ENCODE measurements at regions not wholly inside any gene's neighbourhood (a gene's known extent, or its start where the extent isn't known, plus 50 kb on each side); places are given as distances from the start of the nearest gene placed in this dataset.

DNA sequence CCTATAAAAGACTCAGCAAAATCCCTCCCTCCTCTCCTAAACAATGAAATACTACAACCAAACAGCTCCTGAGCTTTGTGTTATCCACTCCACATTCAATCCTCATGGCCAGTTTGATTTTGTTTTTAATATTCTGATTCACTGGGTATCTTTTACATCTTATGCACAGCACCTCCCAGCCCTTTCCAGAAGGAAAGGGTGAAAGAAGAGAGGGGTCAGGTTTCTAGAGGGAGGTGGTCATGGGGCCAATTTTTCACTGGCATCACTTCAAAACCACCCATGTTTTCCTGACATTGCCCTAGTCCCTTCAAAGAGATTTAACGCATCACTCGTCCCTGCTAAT lies 315.6 kb downstream of the LPIN1 start:
- no peak for DNase-seq

DNA sequence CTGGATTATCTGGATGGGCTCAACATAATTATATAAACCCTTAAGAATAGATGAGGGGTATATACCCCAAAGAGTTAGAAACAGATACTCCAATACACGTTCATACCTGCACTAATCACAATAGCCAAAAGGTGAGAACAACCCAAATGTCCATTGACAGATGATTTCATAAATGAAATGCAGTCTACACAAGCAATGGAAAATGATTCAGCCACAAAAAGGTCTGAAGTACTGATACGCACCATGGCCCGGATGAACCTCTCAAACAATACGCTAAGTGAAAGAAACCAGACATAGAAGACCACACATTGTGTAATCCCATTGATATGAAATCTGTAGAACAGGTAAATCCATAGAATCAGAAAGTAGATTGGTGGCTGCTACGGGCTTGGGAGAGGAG lies 316.8 kb downstream of the LPIN1 start:
- DNase-seq, result no peak

DNA sequence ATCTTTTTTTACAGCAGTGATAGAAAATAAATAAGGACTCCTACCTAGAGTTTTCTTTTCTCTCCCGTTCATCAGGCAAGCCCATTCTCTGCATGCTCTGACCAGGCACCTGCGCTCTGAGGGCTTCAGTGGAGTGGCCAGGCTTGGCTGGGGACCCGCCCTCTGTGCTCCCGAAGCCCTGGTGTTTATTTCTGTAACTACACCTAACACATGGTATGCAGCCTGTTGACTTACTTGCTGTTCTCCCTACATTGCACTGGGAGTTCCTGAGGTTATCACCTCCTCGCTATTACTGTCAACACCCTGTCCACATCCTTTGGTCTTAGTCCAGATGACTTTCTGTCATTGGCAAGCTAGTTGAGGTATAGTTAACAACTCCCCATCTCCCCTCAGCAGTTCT lies 317.7 kb downstream of the LPIN1 start:
- no peak for DNase-seq

DNA sequence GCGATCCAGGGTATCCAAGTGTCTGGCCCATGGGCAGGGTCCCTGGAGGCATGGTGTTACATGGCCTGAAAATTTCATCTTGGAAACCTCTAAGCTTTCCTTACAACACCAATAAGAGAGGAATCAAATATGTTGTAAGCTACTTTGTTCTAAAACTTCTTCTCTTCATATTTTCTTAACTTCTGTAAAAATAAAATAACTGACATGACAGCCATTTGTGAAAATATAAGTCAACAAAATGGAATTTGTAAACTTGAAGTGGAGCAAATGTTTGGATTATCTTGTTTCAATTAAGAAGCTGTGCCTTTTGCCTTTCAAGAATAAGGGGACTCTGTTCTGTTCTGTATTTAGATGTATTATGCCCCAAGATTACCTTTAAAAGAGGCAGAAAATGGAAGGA lies 319.7 kb downstream of the LPIN1 start:
- no peak for DNase-seq

DNA sequence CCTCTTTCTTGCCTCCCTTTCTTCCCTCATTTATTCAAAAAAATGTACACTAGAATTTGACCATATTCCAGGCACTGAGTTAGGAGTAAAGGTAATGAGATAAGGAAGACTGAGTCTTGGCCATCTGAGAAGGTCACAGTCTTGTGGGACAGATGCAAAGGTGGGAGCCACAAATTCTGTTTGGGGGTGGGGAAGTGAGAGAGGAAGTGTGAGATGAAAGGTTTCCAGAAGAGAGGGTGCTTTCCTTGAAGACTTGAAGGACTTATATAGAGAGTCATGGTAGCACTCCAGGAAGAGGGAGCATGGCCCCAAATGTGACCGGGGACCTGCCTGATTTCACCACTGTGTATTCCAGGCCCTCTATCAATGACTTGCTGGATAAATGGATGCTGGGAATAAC lies 320.6 kb downstream of the LPIN1 start:
- DNase-seq, result no peak

DNA sequence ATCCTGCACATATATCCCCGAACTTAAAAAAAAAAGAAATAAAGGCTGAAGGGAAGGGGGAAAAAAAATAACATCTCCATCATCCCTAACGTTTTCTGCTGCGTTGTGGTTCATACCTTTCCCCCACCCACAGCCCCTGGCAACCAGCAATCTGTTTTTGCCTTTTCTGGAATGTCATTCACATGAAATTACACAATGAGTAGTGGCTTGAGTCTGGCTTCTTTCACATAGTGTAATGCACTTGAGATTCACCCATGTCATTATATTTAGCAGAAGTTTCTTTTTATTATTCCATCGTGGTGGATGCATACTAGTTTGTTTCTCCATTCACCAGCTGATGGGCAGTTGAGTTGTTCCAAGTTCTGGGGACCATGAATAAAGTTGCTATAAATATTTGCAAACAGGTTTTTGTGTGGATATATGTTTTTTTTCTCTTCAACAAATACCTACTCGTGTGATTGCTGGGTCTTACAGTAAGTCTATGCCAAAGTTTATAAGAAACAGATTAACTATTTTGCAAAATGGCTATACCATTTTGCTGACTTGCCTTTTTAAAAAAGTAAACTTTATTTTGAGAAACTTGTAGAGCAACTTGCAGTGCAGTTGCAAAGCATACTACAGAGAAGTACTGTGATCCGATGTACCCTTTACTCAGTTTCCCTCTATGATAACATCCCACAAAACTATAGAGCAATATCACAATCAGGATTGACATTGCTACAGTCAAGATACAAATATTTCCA lies 322.5 kb downstream of the LPIN1 start:
- no peak for DNase-seq

DNA sequence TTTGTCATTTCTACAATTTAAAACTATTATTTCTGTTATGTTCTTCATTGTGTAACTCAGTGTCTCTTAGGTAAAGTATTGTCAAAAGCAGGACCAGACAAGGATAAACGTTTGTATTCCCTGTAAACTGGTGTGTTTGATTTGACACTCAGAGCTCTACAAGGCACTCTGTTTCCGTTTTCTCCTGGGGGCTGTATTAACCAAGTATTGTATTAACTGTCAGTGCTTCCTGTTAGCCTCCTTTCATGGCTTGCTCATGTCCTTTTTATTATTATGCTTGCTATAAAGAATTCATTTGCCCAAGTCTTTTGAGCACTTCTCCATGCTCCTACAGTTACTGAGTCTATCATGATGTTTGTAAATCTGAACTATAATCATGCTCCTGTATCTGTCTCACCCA lies 323.7 kb downstream of the LPIN1 start:
- no peak for DNase-seq

DNA sequence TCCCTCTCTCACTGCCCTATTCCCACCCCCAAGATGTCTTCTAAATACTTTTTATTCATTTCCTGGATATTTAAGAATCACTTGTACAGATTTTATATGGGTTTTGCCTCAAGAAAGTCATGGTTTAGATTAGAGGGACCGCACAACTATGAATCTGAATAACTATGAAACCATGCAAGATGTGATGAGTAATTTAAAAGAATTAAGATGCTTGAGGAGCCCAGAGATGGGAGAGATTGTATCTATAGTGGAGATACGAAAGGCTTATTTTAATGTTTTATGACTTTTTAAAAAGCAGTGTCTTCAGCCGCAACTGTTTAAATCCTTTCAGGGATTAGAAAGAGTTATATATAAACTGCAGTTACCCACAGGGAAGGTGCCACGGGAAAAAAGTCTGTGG lies 324.1 kb downstream of the LPIN1 start:
- no peak for DNase-seq

DNA sequence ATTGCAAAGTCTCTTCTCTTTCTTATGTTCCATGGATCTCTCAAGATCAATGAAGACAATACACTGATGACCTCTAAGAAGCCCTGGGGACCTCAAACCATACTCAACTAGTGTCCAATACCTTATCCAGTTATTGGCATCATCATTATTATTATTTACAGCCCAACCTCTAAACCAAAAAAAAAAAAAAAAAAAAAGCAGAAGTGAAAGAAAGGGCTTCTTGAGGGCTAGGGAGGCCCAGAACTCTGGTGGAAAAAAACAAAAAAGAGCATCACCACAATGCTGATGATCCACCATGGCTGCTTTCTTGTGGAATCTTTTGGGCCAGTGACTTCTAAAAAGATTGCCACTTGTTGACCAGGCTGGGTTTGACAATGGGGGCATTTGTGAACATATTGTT lies 324.9 kb downstream of the LPIN1 start:
- DNase-seq, result no peak

DNA sequence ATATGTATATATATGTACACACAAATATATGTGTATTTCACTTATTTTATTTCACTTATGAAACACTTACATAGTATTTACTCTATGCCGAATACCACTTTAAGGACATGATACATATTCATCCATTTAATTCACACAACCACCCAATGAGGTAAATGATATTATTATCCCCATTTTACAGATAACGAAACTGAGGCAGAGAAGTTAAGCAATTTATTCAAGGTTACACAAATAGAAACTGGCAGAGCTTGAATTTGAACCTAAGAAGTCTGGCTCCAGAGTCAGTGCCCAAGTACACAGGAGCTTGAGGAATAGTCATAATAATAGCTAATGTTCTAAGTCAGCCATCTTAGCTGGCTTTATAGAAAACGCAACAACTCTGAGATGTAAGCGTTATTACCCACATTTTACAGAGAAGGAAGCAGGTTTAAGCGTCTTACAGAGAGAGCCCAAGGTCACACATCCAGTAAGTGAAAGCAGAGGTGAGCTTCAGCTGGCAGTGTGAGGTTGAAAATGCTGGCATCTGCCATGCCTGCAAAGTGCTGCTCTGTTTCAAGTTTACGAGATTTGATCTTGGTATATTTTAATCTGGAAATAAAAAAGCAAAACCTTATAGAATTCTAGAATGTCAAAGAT lies 326.9 kb downstream of the LPIN1 start:
- no peak for DNase-seq

DNA sequence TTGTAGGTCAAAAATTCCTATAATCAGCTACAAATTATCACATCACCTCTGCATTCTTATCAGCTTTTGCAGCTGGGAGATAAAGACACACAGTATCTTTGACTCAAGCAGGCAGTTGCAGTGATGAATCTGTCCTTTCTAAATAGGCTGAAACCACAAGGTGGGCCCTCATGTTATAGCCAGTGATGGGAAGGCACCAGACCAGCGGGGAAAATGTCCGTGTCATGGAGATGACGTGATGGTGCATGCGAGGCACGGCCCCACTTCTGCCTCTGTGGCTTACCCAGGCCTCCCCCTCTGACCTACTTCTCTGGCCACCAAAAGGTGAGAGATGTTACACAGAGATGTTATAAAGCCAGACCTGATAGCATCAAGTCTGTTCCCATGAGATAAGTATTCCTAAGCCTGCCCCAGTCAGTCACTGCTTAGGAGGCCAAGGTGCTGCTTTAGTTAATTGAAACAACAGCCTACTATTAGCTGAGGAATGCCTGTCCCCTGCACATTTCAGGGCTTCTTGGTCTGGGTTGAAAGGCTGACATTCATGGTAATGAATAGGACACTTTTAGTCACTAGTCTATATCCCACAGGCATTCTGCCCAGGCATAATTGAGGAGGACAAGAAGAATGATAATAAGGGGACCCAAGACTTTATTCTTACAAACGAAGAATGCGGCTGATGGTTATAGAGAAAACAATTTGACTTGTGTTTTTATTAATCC lies 327.9 kb downstream of the LPIN1 start:
- no peak for DNase-seq

DNA sequence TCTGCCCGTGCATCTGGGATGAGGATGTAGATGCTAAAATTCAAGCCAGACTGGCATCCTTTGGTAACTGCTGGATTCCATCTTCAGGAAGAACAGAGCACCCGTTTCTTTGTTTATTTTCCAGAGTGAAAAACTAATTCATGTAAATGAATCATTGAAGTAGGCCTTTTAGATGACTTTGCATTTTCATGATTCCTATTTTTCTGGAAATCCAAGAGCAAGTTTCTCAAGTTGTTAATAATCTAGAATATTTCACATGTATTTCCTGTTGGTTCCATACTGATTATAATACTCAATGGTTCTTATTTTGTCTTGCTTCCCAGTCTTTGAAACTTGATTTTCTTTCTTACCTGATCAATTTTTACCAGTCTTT lies 328.4 kb downstream of the LPIN1 start:
- DNase-seq, result no peak

DNA sequence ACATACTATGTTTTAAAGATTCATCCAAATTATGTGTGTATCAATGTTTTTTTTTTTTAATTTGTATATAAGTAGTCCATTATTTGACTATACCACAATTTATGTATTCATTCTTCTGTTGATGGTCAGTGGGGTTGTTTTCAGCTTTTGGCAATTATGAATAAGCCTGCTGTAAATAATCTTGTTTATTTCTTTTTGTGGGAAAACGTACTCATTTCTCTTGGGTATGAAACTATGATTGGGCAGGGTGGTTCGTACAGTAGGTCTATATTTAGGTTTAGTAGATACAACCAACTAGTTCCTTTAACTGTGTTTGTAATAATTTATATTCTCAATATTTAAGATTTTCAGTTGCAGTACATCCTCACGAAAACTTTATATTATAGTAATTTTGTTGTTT lies 329.2 kb downstream of the LPIN1 start:
- DNase-seq, result no peak

DNA sequence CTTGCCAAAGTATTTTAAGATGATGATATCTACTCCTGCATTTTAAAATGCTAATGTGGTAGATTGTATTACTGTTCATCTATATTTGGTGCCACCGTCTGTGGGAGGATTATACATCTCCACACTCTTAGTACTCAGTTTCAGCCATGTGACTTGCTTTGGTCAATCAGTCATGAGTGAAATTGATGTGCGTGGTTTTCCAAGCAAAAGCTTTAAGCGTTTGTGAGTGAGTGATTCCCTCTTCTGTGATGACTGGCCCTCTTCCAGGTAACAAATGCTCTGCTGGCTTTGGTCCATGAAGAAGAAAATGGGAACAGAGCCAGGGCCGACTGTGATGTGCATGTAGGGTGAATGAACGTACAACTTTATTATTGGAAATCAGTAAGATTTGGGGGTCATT lies 330.4 kb downstream of the LPIN1 start:
- DNase-seq, result no peak

DNA sequence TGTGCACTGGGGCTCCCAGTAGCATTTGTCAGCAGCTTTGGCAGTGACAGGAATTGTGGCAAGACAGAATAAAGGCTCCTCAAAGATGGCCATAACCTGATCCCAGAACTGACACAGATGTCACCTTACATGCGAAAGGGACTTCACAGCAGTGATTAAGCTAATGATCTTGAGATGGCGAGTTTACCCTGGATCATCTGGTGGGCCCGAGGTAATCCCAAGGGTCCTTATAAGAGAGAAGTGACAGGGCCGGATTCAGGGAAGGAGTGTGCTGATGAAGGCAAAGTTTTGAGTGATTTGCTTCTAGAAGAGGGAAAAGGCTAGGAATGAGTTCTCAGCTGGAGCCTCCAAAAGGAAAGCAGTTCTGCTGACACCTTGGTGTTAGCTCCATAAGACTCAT lies 333.9 kb downstream of the LPIN1 start:
- no peak for DNase-seq

DNA sequence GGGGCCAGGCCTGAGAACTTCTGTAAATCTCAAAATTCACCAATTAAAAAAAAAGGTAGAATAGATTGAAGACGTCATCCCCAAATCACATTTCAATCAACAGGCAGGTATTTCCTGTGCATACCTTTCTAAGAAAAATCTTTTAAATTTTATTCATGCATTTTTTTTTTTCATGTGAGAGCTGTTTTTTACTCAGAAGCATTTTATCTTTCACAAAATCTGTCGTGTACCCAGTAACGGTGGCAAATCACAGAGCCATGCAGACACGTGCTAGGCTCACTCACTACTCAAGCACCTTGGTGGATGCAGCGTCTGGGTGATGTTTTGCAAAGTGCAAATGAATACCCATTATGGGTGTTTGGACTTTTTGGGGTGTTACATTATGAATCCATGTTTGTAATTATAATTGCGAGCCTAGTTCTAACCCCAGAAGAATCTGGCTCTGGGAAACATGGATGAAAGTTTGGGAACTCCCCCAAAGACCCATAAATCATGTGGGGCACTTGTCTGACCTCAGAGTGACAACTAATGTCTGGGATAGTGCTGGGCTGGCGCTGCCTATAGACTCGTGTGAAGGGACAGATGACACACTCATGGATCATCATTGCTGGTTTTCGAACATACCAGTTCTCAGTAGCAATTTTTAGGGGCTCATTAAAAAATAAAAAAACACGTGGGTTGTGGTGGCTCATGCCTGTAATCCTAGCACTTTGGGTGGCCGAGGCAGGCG lies 335.2 kb downstream of the LPIN1 start:
- no peak for DNase-seq

DNA sequence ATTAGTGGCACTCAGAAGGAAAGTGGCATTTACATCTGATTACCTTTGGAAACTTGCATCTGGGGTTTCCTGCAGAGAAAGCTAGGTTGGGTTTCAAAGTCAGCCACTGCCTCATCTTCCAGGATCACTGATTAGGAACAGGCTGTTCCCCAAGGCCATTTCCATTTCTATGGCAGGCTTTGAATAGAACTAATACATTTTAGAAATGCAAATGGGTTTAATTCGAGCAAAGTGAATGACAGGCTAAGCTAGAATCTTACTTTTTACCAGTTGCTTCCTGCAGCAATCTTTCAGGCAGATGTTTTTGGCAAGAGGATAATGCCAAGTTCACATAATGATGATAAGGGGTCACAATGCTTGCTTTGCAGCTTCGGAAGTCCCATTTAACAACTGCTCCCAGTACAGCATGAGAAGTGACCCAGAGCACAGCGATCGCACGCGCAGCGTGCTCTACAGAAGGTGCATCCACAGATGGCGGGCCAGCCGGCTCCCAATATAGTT lies 336.7 kb downstream of the LPIN1 start:
- no peak for DNase-seq

DNA sequence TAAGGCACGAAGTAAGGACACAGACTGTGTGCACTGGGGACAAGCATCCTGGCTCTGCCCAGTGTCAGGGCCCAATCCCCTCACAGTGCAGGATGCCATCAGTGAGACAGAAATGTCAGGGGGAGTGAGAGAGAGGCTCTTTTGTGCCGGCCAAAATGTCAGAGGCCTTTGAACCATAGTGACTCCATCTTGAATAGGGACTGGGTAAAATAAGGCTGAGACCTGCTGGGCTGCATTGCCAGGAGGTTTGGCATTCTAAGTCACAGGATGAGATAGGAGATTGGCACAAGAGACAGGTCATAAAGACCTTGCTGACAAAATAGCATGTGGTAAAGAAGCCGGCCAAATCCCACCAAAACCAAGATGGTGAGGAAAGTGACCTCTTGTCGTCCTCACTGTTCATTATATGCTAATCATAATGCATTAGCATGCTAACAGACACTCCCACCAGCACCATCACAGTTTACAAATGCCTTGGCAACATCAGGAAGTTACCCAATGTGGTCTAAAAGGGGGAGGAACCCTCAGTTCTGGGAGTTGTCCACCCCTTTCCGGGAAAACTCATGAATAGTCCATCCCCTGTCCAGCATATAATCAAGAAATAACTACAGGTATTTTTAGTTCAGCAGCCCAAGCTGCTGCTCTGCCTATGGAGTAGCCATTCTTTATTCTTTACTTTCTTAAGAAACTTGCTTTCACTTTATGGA lies 337.4 kb downstream of the LPIN1 start:
- DNase-seq, result no peak

DNA sequence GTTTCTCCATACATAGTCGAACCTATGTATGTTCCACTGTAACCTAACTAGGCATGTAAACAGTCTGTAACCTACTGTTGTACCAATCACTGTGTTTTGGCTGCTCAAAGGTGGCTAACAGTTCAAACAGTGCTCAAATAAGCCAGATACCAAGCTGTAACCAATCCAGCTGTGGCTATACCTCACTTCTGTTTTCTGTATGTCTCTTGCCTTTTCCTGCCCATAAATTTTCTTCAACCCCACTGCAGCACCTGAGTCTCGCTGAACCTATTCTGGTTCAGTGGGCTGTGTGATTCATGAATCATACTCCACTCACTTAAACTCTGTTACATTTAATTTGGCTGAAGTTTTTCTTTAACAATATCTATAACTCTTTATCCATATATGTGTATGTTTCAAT lies 340.7 kb downstream of the LPIN1 start:
- no peak for DNase-seq

DNA sequence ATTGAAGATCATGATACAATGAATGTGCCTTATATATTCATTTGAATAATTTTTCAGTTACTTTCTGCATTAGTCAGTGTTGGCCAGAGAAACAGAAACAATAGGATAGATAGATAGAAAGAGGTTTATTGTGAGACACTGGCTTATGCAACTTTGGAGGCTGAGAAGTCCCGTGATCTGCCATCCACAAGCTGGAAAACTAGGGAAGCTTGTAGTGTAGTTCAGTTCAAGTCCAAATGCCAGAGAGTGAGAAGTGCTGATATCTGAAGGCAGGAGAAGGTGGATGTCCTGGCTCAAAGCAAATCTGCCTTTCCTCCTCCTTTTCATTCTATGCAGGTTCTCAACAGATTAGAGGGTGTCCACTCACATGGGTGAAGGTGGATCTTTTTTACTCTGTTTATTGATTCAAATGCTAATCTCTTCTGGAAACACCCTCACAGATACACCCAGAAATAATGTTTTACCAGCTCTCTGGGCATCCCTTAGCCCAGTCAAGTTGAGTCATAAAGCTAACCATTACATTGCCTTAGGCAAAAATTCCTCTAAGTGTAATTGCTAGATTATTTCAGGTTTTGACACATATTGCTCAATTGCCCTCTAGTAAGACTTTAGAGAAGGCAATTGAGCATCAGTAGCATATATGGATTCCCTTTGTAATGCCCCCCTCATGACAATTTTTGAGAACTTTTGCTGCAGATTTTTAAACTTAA lies 341.4 kb downstream of the LPIN1 start:
- DNase-seq, result no peak

DNA sequence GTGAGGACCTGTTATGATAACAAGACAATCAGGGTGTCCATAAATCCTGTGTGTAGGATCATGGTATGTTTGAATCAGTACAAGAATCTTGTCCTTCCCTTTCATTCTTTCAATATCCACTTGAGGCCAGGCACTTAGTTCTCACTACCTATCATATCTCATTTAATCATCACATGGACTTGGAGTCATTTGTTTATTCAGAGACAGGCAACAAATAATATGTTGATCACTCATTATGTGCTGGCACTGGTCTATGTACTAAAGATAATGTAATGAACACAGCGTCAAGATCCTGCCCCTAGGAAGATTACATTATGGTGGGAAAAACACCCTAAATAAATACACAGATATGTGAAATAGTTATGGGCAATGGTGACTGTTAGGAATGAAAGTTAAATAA lies 342.6 kb downstream of the LPIN1 start:
- no peak for DNase-seq

DNA sequence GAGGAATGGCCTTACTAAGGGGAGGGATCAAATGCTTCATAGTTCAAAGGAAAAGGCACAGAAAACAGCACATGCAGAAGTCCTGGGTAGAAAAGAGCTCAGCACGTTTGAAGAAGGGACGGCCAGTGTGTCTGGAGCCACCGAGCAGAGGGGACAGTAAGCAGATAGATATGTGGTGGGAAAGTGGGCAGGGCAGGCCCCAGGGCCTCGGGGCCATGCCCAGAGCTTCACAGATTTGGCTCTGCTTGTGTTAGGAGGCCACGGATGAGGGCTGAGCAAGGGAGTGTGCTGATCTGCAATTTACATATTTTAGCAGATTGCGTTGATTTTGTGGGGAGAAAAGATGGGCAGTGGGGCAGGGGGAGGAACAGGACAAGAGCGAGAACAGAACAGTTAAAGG lies 343.1 kb downstream of the LPIN1 start:
- no peak for DNase-seq
